HEK293 (cell line): ENCODE measurements at regions not wholly inside any gene's neighbourhood (a gene's known extent, or its start where the extent isn't known, plus 50 kb on each side); places are given as distances from the start of the nearest gene placed in this dataset.

Experiments
- CTCF ChIA-PET: fragments of 350-600 bp; formaldehyde crosslinking; extraction: SDS; loops from one replicate; lab custom pipeline; 2021; ENCODE audit warnings: antibody characterized with exemption; lab: Yijun Ruan, JAX
- POLR2A ChIA-PET: fragments of 300-600 bp; formaldehyde crosslinking; extraction: SDS; loops from one replicate; lab custom pipeline; 2020; ENCODE audit warnings: antibody characterized with exemption, inconsistent platforms; lab: Yijun Ruan, JAX
- H3K27ac ChIP-seq: fragments of 200-500 bp; sonication (Bioruptor generic); 2 replicates; pipeline ENCODE4 v1.5.1; 2014; ENCODE audit warnings: low read depth, low read length, control low read depth, inconsistent platforms; ENCODE audit errors: extremely low read depth
- H3K36me3 ChIP-seq, 2 experiments: fragments of 200-500 bp in 1 of 2; sonication (Bioruptor generic) in 1 of 2; 1 replicate in 1 of 2; 2 replicates in 1 of 2; pipeline ENCODE4 v1.5.1; 2014 to 2017; ENCODE audit warnings: inconsistent platforms in 2 of 2, low read length in 2 of 2; ENCODE audit not compliant: control insufficient read depth in 2 of 2, insufficient read depth in 1 of 2
- H3K4me1 ChIP-seq: fragments of 200-500 bp; sonication (Bioruptor generic); 2 replicates; pipeline ENCODE4 v1.5.1; 2014; ENCODE audit warnings: mild to moderate bottlenecking, low read length, inconsistent platforms; ENCODE audit not compliant: control insufficient read depth, insufficient read depth
- H3K4me3 ChIP-seq: 2 replicates; pipeline ENCODE4 v1.5.1; 2011; ENCODE audit warnings: low read depth, mild to moderate bottlenecking, control low read depth, low read length, moderate library complexity
- H3K9me3 ChIP-seq: fragments of 200-500 bp; sonication (Bioruptor generic); 2 replicates; pipeline ENCODE4 v1.5.1; 2014; ENCODE audit warnings: low read depth, low read length, inconsistent platforms; ENCODE audit not compliant: control insufficient read depth, insufficient read depth
- ATF2 ChIP-seq: fragments of 450-650 bp; formaldehyde crosslinking; IDR thresholded peaks from 2 replicates; pipeline ENCODE4 v1.5.1; 2016; ENCODE audit warnings: missing biosample characterization, missing genetic modification characterization, low read depth
- FEZF1 ChIP-seq: fragments of 450-650 bp; formaldehyde crosslinking; IDR thresholded peaks from 2 replicates; pipeline ENCODE4 v1.5.1; 2016; ENCODE audit warnings: missing biosample characterization, missing genetic modification characterization
- GFI1B ChIP-seq: fragments of 450-650 bp; formaldehyde crosslinking; IDR thresholded peaks from 2 replicates; pipeline ENCODE4 v1.5.1; 2016; ENCODE audit warnings: missing biosample characterization, missing genetic modification characterization
- GLI2 ChIP-seq: fragments of 450-650 bp; formaldehyde crosslinking; IDR thresholded peaks from 2 replicates; pipeline ENCODE4; 2017; ENCODE audit warnings: missing biosample characterization, missing genetic modification characterization, low read depth, borderline replicate concordance
- GLIS1 ChIP-seq: fragments of 450-650 bp; formaldehyde crosslinking; IDR thresholded peaks from 2 replicates; pipeline ENCODE4 v1.5.1; 2016; ENCODE audit warnings: missing biosample characterization, missing genetic modification characterization
- HIC1 ChIP-seq: fragments of 450-650 bp; formaldehyde crosslinking; IDR thresholded peaks from 2 replicates; pipeline ENCODE4 v1.5.1; 2016; ENCODE audit warnings: missing biosample characterization, missing genetic modification characterization
- MEIS1 ChIP-seq: sonication (generic); formaldehyde crosslinking; IDR thresholded peaks from 2 replicates; pipeline ENCODE4 v1.8.1; 2022; ENCODE audit warnings: missing genetic modification reagents, mild to moderate bottlenecking, borderline replicate concordance
- OVOL3 ChIP-seq: fragments of 450-650 bp; formaldehyde crosslinking; IDR thresholded peaks from 2 replicates; pipeline ENCODE4 v1.5.1; 2016; ENCODE audit warnings: missing biosample characterization, missing genetic modification characterization
- REPIN1 ChIP-seq: fragments of 450-650 bp; formaldehyde crosslinking; IDR thresholded peaks from 2 replicates; pipeline ENCODE4 v1.5.1; 2017; ENCODE audit warnings: missing biosample characterization, missing genetic modification characterization, low read depth
- TRIM28 ChIP-seq: IDR thresholded peaks from 2 replicates; pipeline ENCODE4 v1.6.1; 2011; ENCODE audit warnings: low read length, control low read depth, borderline replicate concordance
- ZBTB48 ChIP-seq: fragments of 450-650 bp; formaldehyde crosslinking; IDR thresholded peaks from 2 replicates; pipeline ENCODE4 v1.5.1; 2016; ENCODE audit warnings: missing biosample characterization, missing genetic modification characterization
- ZFP37 ChIP-seq: fragments of 450-650 bp; formaldehyde crosslinking; IDR thresholded peaks from 2 replicates; pipeline ENCODE4 v1.5.1; 2016; ENCODE audit warnings: missing biosample characterization, missing genetic modification characterization
- ZNF112 ChIP-seq: fragments of 450-650 bp; formaldehyde crosslinking; IDR thresholded peaks from 2 replicates; pipeline ENCODE4 v1.5.0; 2017; ENCODE audit warnings: missing biosample characterization, missing genetic modification characterization
- ZNF121 ChIP-seq: fragments of 450-650 bp; formaldehyde crosslinking; IDR thresholded peaks from 2 replicates; pipeline ENCODE4 v1.5.1; 2016; ENCODE audit warnings: missing biosample characterization, missing genetic modification characterization
- ZNF133 ChIP-seq: fragments of 450-650 bp; formaldehyde crosslinking; IDR thresholded peaks from 2 replicates; pipeline ENCODE4 v1.5.1; 2016; ENCODE audit warnings: missing biosample characterization, missing genetic modification characterization
- ZNF155 ChIP-seq: fragments of 450-650 bp; formaldehyde crosslinking; IDR thresholded peaks from 2 replicates; pipeline ENCODE4 v1.5.1; 2016; ENCODE audit warnings: missing biosample characterization, missing genetic modification characterization
- ZNF202 ChIP-seq: fragments of 450-650 bp; formaldehyde crosslinking; IDR thresholded peaks from 2 replicates; pipeline ENCODE4 v1.5.1; 2016; ENCODE audit warnings: missing biosample characterization, missing genetic modification characterization, borderline replicate concordance
- ZNF274 ChIP-seq, 2 experiments: fragments of 200-500 bp in 1 of 2; fragments of 450-650 bp in 1 of 2; sonication (Bioruptor generic) in 1 of 2; formaldehyde crosslinking in 1 of 2; IDR thresholded peaks; 2 replicates each; pipeline versions ENCODE4 v1.5.1 to v1.6.1; 2014 to 2016; ENCODE audit warnings: borderline replicate concordance in 1 of 2, inconsistent platforms in 1 of 2, low read length in 1 of 2, missing biosample characterization in 1 of 2, missing genetic modification characterization in 1 of 2
- ZNF449 ChIP-seq: fragments of 450-650 bp; formaldehyde crosslinking; IDR thresholded peaks from 2 replicates; pipeline ENCODE4 v1.5.1; 2017; ENCODE audit warnings: missing biosample characterization, mild to moderate bottlenecking, missing genetic modification characterization, moderate library complexity
- ZNF561 ChIP-seq: fragments of 450-650 bp; IDR thresholded peaks from 2 replicates; pipeline ENCODE4 v1.5.1; 2018; ENCODE audit warnings: missing biosample characterization, missing genetic modification characterization, borderline replicate concordance
- ZNF596 ChIP-seq: fragments of 450-650 bp; IDR thresholded peaks from 2 replicates; pipeline ENCODE4 v1.5.0; 2018; ENCODE audit warnings: missing biosample characterization, mild to moderate bottlenecking, missing genetic modification characterization, moderate library complexity
- ZNF623 ChIP-seq: fragments of 450-650 bp; formaldehyde crosslinking; IDR thresholded peaks from 2 replicates; pipeline ENCODE4 v1.5.1; 2016; ENCODE audit warnings: missing biosample characterization, missing genetic modification characterization
- ZNF624 ChIP-seq: fragments of 450-650 bp; formaldehyde crosslinking; IDR thresholded peaks from 2 replicates; pipeline ENCODE4 v1.5.1; 2017; ENCODE audit warnings: missing biosample characterization, missing genetic modification characterization
- ZNF629 ChIP-seq: fragments of 450-650 bp; formaldehyde crosslinking; IDR thresholded peaks from 2 replicates; pipeline ENCODE4 v1.5.1; 2017; ENCODE audit warnings: missing biosample characterization, missing genetic modification characterization
- ZNF654 ChIP-seq: fragments of 450-650 bp; formaldehyde crosslinking; IDR thresholded peaks from 2 replicates; pipeline ENCODE4 v1.5.1; 2016; ENCODE audit warnings: low read depth, missing biosample characterization, missing genetic modification characterization
- ZNF660 ChIP-seq: fragments of 450-650 bp; IDR thresholded peaks from 2 replicates; pipeline ENCODE4 v1.5.1; 2018; ENCODE audit warnings: missing biosample characterization, mild to moderate bottlenecking, missing genetic modification characterization
- ZNF843 ChIP-seq: fragments of 450-650 bp; formaldehyde crosslinking; IDR thresholded peaks from 2 replicates; pipeline ENCODE4 v1.5.1; 2016; ENCODE audit warnings: missing biosample characterization, missing genetic modification characterization
- ZSCAN16 ChIP-seq: fragments of 450-650 bp; formaldehyde crosslinking; IDR thresholded peaks from 2 replicates; pipeline ENCODE4 v1.5.1; 2016; ENCODE audit warnings: missing biosample characterization, missing genetic modification characterization

- TF ChIP-seq HIC1 (tag by site-specific recombination) (no peak), ZNF274 (IDR thresholded peaks at IDR 0.05; ENCODE audit: low read length) (no peak), ZNF274 (tag by site-specific recombination; IDR thresholded peaks at IDR 0.05; ENCODE audit: borderline replicate concordance) (no peak), ZSCAN16 (no peak), ZBTB48 (tag by site-specific recombination) (no peak), GLIS1 (tag by site-specific recombination) (no peak), REPIN1 (no peak)
Observed at GRCh38 chr6:18958146-18958545, 571.0 kb downstream of the RNF144B start (continued).

- ChIA-PET CTCF (interaction anchor here (0.6 kb wide), 1 partner anchor 555 kb away, joined by 3 read pairs; no protein-coding TSS in a partner anchor), POLR2A (no interaction called here)
- Histone ChIP-seq H3K4me1 (no peaks in the 10 kb centered on the region), H3K36me3 (no peaks in the 10 kb centered on the region), H3K4me3 (no peak overlapping the region), H3K9me3 (no peaks in the 10 kb centered on the region), H3K27ac (no peak overlapping the region)
- TF ChIP-seq ZNF623 (no peak), ZNF133 (no peak), ZNF660 (tag by site-specific recombination) (no peak), ZNF596 (tag by site-specific recombination) (no peak), ZNF843 (no peak), OVOL3 (tag by site-specific recombination) (no peak), ZNF155 (tag by site-specific recombination) (no peak)
Observed at GRCh38 chr6:18961566-18961965, 574.4 kb downstream of the RNF144B start.

- H3K4me1 ChIP-seq, result no peaks in the 10 kb centered on the region
- H3K27ac ChIP-seq, result no peak overlapping the region
- ChIA-PET POLR2A (no interaction called here), CTCF (interaction anchor here (0.5 kb wide), 1 partner anchor 16 kb away, joined by 3 read pairs; no protein-coding TSS in a partner anchor)
- H3K9me3 ChIP-seq, result no peaks in the 10 kb centered on the region
- H3K4me3 ChIP-seq, result no peak overlapping the region
- no peaks in the 10 kb centered on the region for H3K36me3 ChIP-seq
- TF ChIP-seq ZNF202 (tag by site-specific recombination), result no peak
- no peak for TF ChIP-seq ZNF654 (tag by site-specific recombination)
- TF ChIP-seq REPIN1, result no peak
- no peak for TF ChIP-seq ZNF629 (tag by site-specific recombination)
- no peak for TF ChIP-seq ZFP37 (tag by site-specific recombination)
- no peak for TF ChIP-seq GLI2 (tag by site-specific recombination)
- no peak for TF ChIP-seq ZNF561 (tag by site-specific recombination)
- no peak for TF ChIP-seq ZNF155 (tag by site-specific recombination)
- no peak for TF ChIP-seq FEZF1
- TF ChIP-seq ZNF449 (tag by site-specific recombination), result no peak
- no peak for TF ChIP-seq MEIS1
- TF ChIP-seq ZNF624 (tag by site-specific recombination), result no peak
- TF ChIP-seq ZNF121 (tag by site-specific recombination), result no peak
- no peak for TF ChIP-seq ATF2 (tag by site-specific recombination)
- TF ChIP-seq TRIM28, result no peak
- TF ChIP-seq HIC1 (tag by site-specific recombination), result no peak
- no peak for TF ChIP-seq GFI1B (tag by site-specific recombination)
- no peak for TF ChIP-seq ZNF112 (tag by site-specific recombination)
Observed at GRCh38 chr6:18962361-18962905, 575.3 kb downstream of the RNF144B start.
